ENCODE measurements at regions not wholly inside any gene's neighbourhood (a gene's known extent, or its start where the extent isn't known, plus 50 kb on each side); places are given as distances from the start of the nearest gene placed in this dataset.

DNA sequence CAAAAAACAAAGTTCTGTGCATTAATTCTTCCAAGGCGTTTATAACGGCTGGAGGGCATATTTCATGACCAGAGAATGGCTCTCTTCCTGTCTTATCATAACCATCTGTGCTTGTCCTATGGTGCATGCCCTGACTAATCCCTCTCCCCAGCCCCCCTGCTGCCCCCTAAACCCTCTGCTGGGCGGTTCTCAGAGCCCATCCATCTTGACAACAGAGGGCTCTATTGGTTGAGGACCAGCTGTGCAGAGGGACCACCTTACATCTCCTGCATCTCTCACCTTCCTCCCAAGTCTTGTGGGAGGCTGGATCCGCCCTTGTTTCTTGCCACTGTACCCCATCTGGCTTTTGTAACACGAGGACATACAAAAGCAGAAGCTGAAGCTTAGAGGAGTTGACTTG lies 282.1 kb downstream of the MIAT start:
- TF ChIP-seq, protein P1, sequence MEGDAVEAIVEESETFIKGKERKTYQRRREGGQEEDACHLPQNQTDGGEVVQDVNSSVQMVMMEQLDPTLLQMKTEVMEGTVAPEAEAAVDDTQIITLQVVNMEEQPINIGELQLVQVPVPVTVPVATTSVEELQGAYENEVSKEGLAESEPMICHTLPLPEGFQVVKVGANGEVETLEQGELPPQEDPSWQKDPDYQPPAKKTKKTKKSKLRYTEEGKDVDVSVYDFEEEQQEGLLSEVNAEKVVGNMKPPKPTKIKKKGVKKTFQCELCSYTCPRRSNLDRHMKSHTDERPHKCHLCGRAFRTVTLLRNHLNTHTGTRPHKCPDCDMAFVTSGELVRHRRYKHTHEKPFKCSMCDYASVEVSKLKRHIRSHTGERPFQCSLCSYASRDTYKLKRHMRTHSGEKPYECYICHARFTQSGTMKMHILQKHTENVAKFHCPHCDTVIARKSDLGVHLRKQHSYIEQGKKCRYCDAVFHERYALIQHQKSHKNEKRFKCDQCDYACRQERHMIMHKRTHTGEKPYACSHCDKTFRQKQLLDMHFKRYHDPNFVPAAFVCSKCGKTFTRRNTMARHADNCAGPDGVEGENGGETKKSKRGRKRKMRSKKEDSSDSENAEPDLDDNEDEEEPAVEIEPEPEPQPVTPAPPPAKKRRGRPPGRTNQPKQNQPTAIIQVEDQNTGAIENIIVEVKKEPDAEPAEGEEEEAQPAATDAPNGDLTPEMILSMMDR (IDR thresholded peaks at IDR 0.05) = no peak
- TF ChIP-seq POLR2A (IDR thresholded peaks at IDR 0.05) = no peak

Data from stomach (tissue), 4 donors.